Tibial artery (tissue), 4 donors: ENCODE measurements at regions not wholly inside any gene's neighbourhood (a gene's known extent, or its start where the extent isn't known, plus 50 kb on each side); places are given as distances from the start of the nearest gene placed in this dataset.

Experiments used
- DNase-seq, 2 donors: peaks; one replicate each; pipeline ENCODE4 v3.0.0-alpha.2; 2019
- H3K27ac ChIP-seq, 2 donors: fragments of 200-600 bp; sonication (generic) in 1 of 2; 1 replicate in 1 of 2; 2 replicates in 1 of 2; pipeline ENCODE4 v1.5.1; 2018 to 2019; ENCODE audit warnings: mild to moderate bottlenecking in 1 of 2
- H3K27me3 ChIP-seq, 2 donors: fragments of 200-600 bp; sonication (generic) in 1 of 2; one replicate each; pipeline versions ENCODE4 v1.5.1 to v1.6.0; 2016 to 2019
- H3K36me3 ChIP-seq, 3 donors: fragments of 200-600 bp; sonication (generic) in 2 of 3; one replicate each; pipeline ENCODE4 v1.5.1; 2016 to 2019; ENCODE audit warnings: mild to moderate bottlenecking in 2 of 3
- H3K4me1 ChIP-seq, 4 donors: fragments of 200-600 bp; sonication (generic) in 2 of 4; 1 replicate in 3 of 4; 2 replicates in 1 of 4; pipeline ENCODE4 v1.5.1; 2016 to 2019
- H3K4me3 ChIP-seq, 2 donors: fragments of 200-600 bp; sonication (generic) in 1 of 2; 1 replicate in 1 of 2; 2 replicates in 1 of 2; pipeline ENCODE4 v1.5.1; 2018 to 2019; ENCODE audit warnings: mild to moderate bottlenecking in 2 of 2
- H3K9me3 ChIP-seq, 3 donors: fragments of 200-600 bp; sonication (generic) in 1 of 3; one replicate each; pipeline ENCODE4 v1.5.1; 2016 to 2019
- intact Hi-C: fragments of 100-400 bp; cut with DNase I; formaldehyde crosslinking; loops from one replicate; pipeline ENCODE4 v1.15.0; 2023; ENCODE audit warnings: low total_unique reads
- TF ChIP-seq, protein P1 (sequence below), 2 experiments: fragments of 200-600 bp in 1 of 2; fragments of 450-650 bp in 1 of 2; IDR thresholded peaks; one replicate each; pipeline ENCODE4 v1.5.1; 2017 to 2019; ENCODE audit warnings: antibody characterized with exemption in 2 of 2, mild to moderate bottlenecking in 1 of 2, moderate library complexity in 1 of 2

DNA sequence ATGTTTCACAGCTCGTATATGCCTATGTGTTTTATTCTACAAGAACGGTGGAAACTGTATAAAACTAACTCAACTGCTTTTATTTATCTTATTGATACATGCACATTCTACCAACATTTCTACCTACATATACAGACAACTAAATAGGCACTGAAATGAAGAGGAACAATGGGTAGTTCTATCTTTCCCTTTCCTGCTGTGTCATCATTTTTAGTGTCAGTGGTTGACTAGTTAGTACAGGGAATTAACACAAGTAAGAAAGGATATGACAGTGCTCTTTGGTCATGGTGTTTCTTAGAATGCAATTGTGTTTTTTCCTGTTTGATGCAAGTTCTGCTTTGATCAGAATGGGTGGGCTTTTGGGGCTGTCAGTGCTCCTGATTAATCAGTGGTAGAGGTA, 293.8 kb upstream of the CTSO start:
- intact Hi-C loops, result no loop called here
- no peak for DNase-seq
- TF ChIP-seq, protein P1, sequence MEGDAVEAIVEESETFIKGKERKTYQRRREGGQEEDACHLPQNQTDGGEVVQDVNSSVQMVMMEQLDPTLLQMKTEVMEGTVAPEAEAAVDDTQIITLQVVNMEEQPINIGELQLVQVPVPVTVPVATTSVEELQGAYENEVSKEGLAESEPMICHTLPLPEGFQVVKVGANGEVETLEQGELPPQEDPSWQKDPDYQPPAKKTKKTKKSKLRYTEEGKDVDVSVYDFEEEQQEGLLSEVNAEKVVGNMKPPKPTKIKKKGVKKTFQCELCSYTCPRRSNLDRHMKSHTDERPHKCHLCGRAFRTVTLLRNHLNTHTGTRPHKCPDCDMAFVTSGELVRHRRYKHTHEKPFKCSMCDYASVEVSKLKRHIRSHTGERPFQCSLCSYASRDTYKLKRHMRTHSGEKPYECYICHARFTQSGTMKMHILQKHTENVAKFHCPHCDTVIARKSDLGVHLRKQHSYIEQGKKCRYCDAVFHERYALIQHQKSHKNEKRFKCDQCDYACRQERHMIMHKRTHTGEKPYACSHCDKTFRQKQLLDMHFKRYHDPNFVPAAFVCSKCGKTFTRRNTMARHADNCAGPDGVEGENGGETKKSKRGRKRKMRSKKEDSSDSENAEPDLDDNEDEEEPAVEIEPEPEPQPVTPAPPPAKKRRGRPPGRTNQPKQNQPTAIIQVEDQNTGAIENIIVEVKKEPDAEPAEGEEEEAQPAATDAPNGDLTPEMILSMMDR (IDR thresholded peaks at IDR 0.05), result no peak

DNA sequence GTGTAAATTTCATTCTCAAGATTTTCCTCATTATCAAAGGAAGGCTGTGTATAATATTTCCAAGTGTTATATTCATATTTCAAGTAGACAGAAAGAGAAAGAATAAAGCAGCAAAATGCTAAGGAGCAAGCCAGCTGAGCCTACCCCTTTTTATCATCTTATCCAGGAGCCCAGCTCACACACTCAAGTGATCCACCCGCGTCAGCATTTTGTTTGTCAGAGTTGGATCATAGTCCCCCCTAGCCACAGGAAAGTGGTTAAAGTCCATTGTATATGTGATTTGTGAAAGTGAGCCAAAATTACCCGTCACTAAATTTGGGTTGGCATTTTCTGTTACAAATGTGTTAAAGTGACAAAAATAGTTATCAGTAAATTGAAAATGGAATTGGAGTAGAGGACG, 289.3 kb upstream of the CTSO start:
- intact Hi-C loops, result no loop called here
- TF ChIP-seq, protein P1 (IDR thresholded peaks at IDR 0.05), result no peak
- DNase-seq, result no peak

More for the DNA sequence above, 293.8 kb upstream of the CTSO start:
- Histone ChIP-seq H3K9me3 (no peaks in the 10 kb centered on the region), H3K27me3 (no peaks in the 10 kb centered on the region), H3K36me3 (no peaks in the 10 kb centered on the region), H3K4me1 (no peaks in the 10 kb centered on the region), H3K27ac (no peak overlapping the region), H3K4me3 (no peak overlapping the region)

DNA sequence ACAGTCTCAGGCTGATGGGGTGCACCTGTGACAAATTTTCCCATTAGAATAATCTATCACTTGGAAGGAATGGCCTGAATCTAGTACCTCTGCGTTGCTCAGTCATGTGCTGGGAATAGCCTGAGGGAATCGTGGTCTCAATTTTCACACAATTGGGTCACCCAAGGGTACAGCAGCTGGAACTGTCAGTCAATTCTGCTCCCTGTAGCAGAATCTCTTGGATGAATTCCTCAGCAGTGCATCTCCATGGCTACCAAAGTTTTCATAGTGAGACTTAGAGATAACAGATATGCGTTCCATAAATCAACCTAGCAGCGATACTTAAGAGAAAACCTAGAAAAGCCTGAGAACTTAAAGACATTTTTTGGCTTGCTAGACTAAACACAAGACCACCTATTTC, 288.7 kb upstream of the CTSO start:
- intact Hi-C loops, result no loop called here
- no peak for DNase-seq
- Histone ChIP-seq H3K27me3 (no peaks in the 10 kb centered on the region), H3K4me1 (no peaks in the 10 kb centered on the region), H3K4me3 (no peak overlapping the region), H3K27ac (no peak overlapping the region), H3K9me3 (no peaks in the 10 kb centered on the region), H3K36me3 (no peaks in the 10 kb centered on the region)
- TF ChIP-seq, protein P1 (IDR thresholded peaks at IDR 0.05), result no peak

More for the DNA sequence above, 289.3 kb upstream of the CTSO start:
- Histone ChIP-seq H3K9me3 (no peaks in the 10 kb centered on the region), H3K4me3 (no peak overlapping the region), H3K27me3 (no peaks in the 10 kb centered on the region), H3K27ac (no peak overlapping the region), H3K36me3 (no peaks in the 10 kb centered on the region), H3K4me1 (no peaks in the 10 kb centered on the region)

DNA sequence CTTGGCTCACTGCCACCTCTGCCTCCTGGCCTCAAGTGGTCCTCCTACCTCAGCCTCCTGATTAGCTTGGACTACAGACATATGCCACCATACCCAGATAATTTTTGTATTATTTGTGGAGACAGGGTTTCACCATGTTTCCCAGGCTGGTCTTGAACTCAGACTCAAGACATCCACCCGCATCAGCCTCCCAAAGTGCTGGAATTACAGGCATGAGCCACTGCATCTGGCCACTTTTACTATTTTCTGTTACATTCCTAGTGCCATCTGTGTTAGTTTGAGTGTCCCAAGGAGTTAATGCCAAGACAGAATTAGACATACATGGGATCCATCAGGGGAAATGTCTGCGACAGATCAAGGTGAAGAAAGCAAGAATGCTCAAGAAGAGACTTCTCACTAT, 288.2 kb upstream of the CTSO start:
- TF ChIP-seq, protein P1 (IDR thresholded peaks at IDR 0.05), result no peak
- intact Hi-C loops, result no loop called here

DNA sequence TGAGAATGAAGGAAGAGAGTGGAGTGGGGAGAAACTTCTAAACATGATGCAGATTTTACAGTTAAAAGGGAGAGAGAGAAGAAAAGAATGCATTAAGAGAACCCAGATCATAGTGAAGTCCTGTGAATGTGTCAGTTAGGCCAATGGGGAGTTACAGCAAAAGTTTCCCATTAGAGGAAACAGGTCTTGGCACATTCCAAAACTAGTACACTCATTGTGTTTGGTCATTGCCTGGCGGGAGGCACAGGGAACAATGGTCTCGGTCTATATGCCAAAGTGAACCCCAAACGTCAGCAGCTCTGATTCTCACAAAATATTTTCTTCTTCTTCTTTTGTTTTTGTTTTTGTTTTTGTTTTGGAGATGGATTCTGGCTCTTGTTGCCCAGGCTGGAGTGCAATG, 284.5 kb upstream of the CTSO start:
- no peaks in the 10 kb centered on the region for H3K4me1 ChIP-seq
- no peak overlapping the region for H3K27ac ChIP-seq
- no peaks in the 10 kb centered on the region for H3K27me3 ChIP-seq
- no peaks in the 10 kb centered on the region for H3K9me3 ChIP-seq
- TF ChIP-seq, protein P1 (IDR thresholded peaks at IDR 0.05), result no peak
- no peaks in the 10 kb centered on the region for H3K36me3 ChIP-seq
- H3K4me3 ChIP-seq, result no peak overlapping the region
- intact Hi-C loops, result no loop called here
- DNase-seq, result no peak

More for the DNA sequence above, 288.2 kb upstream of the CTSO start:
- Histone ChIP-seq H3K27me3 (no peaks in the 10 kb centered on the region), H3K4me1 (no peaks in the 10 kb centered on the region), H3K36me3 (no peaks in the 10 kb centered on the region), H3K4me3 (no peak overlapping the region), H3K27ac (no peak overlapping the region), H3K9me3 (no peaks in the 10 kb centered on the region)
- DNase-seq, result no peak

DNA sequence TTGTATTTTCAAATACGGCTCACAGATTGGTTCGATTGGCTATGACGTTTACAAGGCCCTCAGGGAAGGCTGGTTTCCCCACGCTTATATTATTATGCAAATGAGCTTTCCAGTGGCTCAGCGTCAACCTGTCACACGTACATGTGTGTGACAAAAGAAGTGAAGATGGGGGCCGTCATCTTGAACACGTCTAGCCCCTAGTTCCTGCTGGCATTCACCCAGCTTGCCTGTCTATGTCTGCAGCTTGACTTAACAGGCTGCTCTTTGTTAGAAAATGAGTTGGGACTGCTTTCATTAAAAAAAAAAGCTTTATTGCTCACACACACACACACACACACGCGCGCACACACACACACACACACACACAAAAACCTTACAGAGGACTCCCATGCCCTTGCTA, 283.6 kb upstream of the CTSO start:
- intact Hi-C loops, result no loop called here
- no peaks in the 10 kb centered on the region for H3K4me1 ChIP-seq
- no peaks in the 10 kb centered on the region for H3K9me3 ChIP-seq
- no peak for DNase-seq
- TF ChIP-seq, protein P1 (IDR thresholded peaks at IDR 0.05), result no peak
- H3K4me3 ChIP-seq, result no peak overlapping the region
- H3K36me3 ChIP-seq, result no peaks in the 10 kb centered on the region
- H3K27ac ChIP-seq, result no peak overlapping the region
- H3K27me3 ChIP-seq, result no peaks in the 10 kb centered on the region
